H9 (cell line): ENCODE measurements at regions not wholly inside any gene's neighbourhood (a gene's known extent, or its start where the extent isn't known, plus 50 kb on each side); places are given as distances from the start of the nearest gene placed in this dataset.

Experiments
- DNase-seq: peaks from one replicate; pipeline ENCODE4 v3.0.0-alpha.2; 2017
- H2AFZ ChIP-seq: one replicate; pipeline ENCODE4 v1.6.1; 2013; ENCODE audit warnings: mild to moderate bottlenecking, low read length, control low read depth, moderate library complexity
- H2AK5ac ChIP-seq: 2 replicates; pipeline ENCODE4 v1.6.1; 2013; ENCODE audit warnings: low read length, control low read depth, mixed read lengths; ENCODE audit not compliant: insufficient read length
- H2BK120ac ChIP-seq: one replicate; pipeline ENCODE4 v1.6.1; 2013; ENCODE audit warnings: low read depth, mild to moderate bottlenecking, low read length, control low read depth, inconsistent platforms; ENCODE audit not compliant: poor library complexity, severe bottlenecking
- H2BK12ac ChIP-seq: 2 replicates; pipeline ENCODE4 v1.6.1; 2013; ENCODE audit warnings: low read length, control low read depth, mixed read lengths, low read depth; ENCODE audit not compliant: insufficient read length
- H2BK15ac ChIP-seq: 2 replicates; pipeline ENCODE4 v1.6.1; 2013; ENCODE audit warnings: low read depth, low read length, control low read depth
- H2BK20ac ChIP-seq: one replicate; pipeline ENCODE4 v1.6.1; 2013; ENCODE audit warnings: low read depth, mild to moderate bottlenecking, low read length, control low read depth, inconsistent platforms; ENCODE audit not compliant: poor library complexity, severe bottlenecking
- H2BK5ac ChIP-seq: 2 replicates; pipeline ENCODE4 v1.6.1; 2013; ENCODE audit warnings: low read length, control low read depth, mixed read lengths; ENCODE audit not compliant: insufficient read length
- H3K14ac ChIP-seq: 2 replicates; pipeline ENCODE4 v1.6.1; 2013; ENCODE audit warnings: low read length, control low read depth; ENCODE audit not compliant: insufficient read depth
- H3K18ac ChIP-seq: 2 replicates; pipeline ENCODE4 v1.6.1; 2013; ENCODE audit warnings: low read depth, mild to moderate bottlenecking, mixed read lengths, low read length, control low read depth; ENCODE audit not compliant: insufficient read length
- H3K23ac ChIP-seq: 2 replicates; pipeline ENCODE4 v1.6.1; 2013; ENCODE audit warnings: low read length, control low read depth, mixed read lengths, low read depth; ENCODE audit not compliant: insufficient read length
- H3K23me2 ChIP-seq: 2 replicates; pipeline ENCODE4 v1.6.1; 2013; ENCODE audit warnings: low read depth, mild to moderate bottlenecking, mixed read lengths, low read length, control low read depth; ENCODE audit not compliant: insufficient read length, poor library complexity, severe bottlenecking
- H3K27ac ChIP-seq: 2 replicates; pipeline ENCODE4 v1.5.1; 2013; ENCODE audit warnings: low read length, control low read depth, mixed read lengths, low read depth; ENCODE audit not compliant: insufficient read length
- H3K27me3 ChIP-seq: 2 replicates; pipeline ENCODE4 v1.6.1; 2013; ENCODE audit warnings: low read length, control low read depth, inconsistent platforms; ENCODE audit not compliant: insufficient read depth
- H3K4ac ChIP-seq: 2 replicates; pipeline ENCODE4 v1.6.1; 2013; ENCODE audit warnings: low read depth, mild to moderate bottlenecking, control low read depth, inconsistent platforms, low read length, moderate library complexity
- H3K4me1 ChIP-seq: 2 replicates; pipeline ENCODE4 v1.6.1; 2013; ENCODE audit warnings: low read length, control low read depth, inconsistent platforms; ENCODE audit not compliant: insufficient read depth
- H3K4me2 ChIP-seq: 2 replicates; pipeline ENCODE4 v1.6.1; 2013; ENCODE audit warnings: low read length, control low read depth, mixed read lengths; ENCODE audit not compliant: insufficient read length, insufficient read depth
- H3K56ac ChIP-seq: 2 replicates; pipeline ENCODE4 v1.6.1; 2013; ENCODE audit warnings: low read depth, mild to moderate bottlenecking, mixed read lengths, low read length, control low read depth; ENCODE audit not compliant: insufficient read length
- H3K79me1 ChIP-seq: 2 replicates; pipeline ENCODE4 v1.6.1; 2013; ENCODE audit warnings: low read depth, mild to moderate bottlenecking, moderate library complexity, low read length, control low read depth, inconsistent platforms; ENCODE audit not compliant: insufficient read depth, poor library complexity, severe bottlenecking
- H3K79me2 ChIP-seq: 2 replicates; pipeline ENCODE4 v1.6.1; 2013; ENCODE audit warnings: low read length, control low read depth, inconsistent platforms; ENCODE audit not compliant: insufficient read depth
- H3K9ac ChIP-seq: 2 replicates; pipeline ENCODE4 v1.6.1; 2013; ENCODE audit warnings: low read length, control low read depth, mixed read lengths; ENCODE audit not compliant: insufficient read length; ENCODE audit errors: extremely low read depth
- H3K9me3 ChIP-seq: one replicate; pipeline ENCODE4 v1.6.1; 2013; ENCODE audit warnings: low read depth, low read length, inconsistent platforms; ENCODE audit not compliant: control insufficient read depth
- H3T11ph ChIP-seq: one replicate; pipeline ENCODE4 v1.6.1; 2013; ENCODE audit warnings: mild to moderate bottlenecking, low read length, control low read depth, inconsistent platforms
- H4K20me1 ChIP-seq: one replicate; pipeline ENCODE4 v1.6.1; 2013; ENCODE audit not compliant: control insufficient read depth, insufficient read length, insufficient read depth
- H4K5ac ChIP-seq: 2 replicates; pipeline ENCODE4 v1.6.1; 2013; ENCODE audit warnings: low read depth, mild to moderate bottlenecking, mixed read lengths, low read length, control low read depth; ENCODE audit not compliant: insufficient read length
- H4K8ac ChIP-seq: replicated peaks from 2 replicates; pipeline ENCODE4 v1.6.1; 2013; ENCODE audit warnings: low read length, control low read depth, mixed read lengths, low read depth; ENCODE audit not compliant: insufficient read length
- H4K91ac ChIP-seq: 2 replicates; pipeline ENCODE4 v1.6.1; 2013; ENCODE audit warnings: low read depth, mild to moderate bottlenecking, moderate library complexity, mixed read lengths, low read length, control low read depth; ENCODE audit not compliant: insufficient read length
- H3K27ac Mint-ChIP-seq, 3 experiments: 2 replicates in 2 of 3; 3 replicates in 1 of 3; pipeline ENCODE4 v1.8.0; 2020 to 2021; ENCODE audit warnings: mixed read lengths in 3 of 3, mild to moderate bottlenecking in 1 of 3, moderate library complexity in 1 of 3
- H3K27me3 Mint-ChIP-seq: 2 replicates; pipeline ENCODE4 v1.8.0; 2021; ENCODE audit warnings: low read depth, mild to moderate bottlenecking, moderate library complexity, mixed read lengths
- H3K36me3 Mint-ChIP-seq, 3 experiments: 2 replicates in 2 of 3; 3 replicates in 1 of 3; pipeline ENCODE4 v1.8.0; 2020 to 2021; ENCODE audit warnings: low read depth in 3 of 3, mixed read lengths in 3 of 3; ENCODE audit not compliant: insufficient read depth in 1 of 3
- H3K4me1 Mint-ChIP-seq, 2 experiments: 2 replicates each; pipeline ENCODE4 v1.8.0; 2020; ENCODE audit warnings: mixed read lengths in 2 of 2
- H3K4me3 Mint-ChIP-seq, 2 experiments: 2 replicates in 1 of 2; 3 replicates in 1 of 2; pipeline ENCODE4 v1.8.0; 2020 to 2021; ENCODE audit warnings: mild to moderate bottlenecking in 2 of 2, mixed read lengths in 2 of 2, moderate library complexity in 1 of 2
- H3K9me3 Mint-ChIP-seq, 2 experiments: 2 replicates in 1 of 2; 3 replicates in 1 of 2; pipeline ENCODE4 v1.8.0; 2020; ENCODE audit warnings: mild to moderate bottlenecking in 2 of 2, mixed read lengths in 2 of 2, moderate library complexity in 1 of 2
- CTCF ChIP-seq: fragments of 200-600 bp; sonication (generic); conservative IDR thresholded peaks from 3 replicates; pipeline ENCODE4 v1.8.0; 2021; ENCODE audit warnings: antibody characterized with exemption, mild to moderate bottlenecking
- WGBS: extraction: QIAGEN DNeasy Blood & Tissue Kit; methylation state at CpG from one replicate; pipeline ENCODE4 v1.1.7; 2013; ENCODE audit warnings: missing lambda C conversion rate, low lambda C conversion rate, mixed read lengths; ENCODE audit not compliant: insufficient read length; ENCODE audit errors: extremely low coverage; 5-methylcytosine and 5-hydroxymethylcytosine counted together

- H3K23me2 ChIP-seq, result no peaks in the 10 kb centered on the region
- TF ChIP-seq CTCF, result no peak
Observed at GRCh38 chr20:43247361-43247760, 57.7 kb upstream of the PTPRT start.

More at GRCh38 chr20:43247361-43247760, 57.7 kb upstream of the PTPRT start:
- H3K4me1 ChIP-seq, result no peaks in the 10 kb centered on the region
- DNase-seq, result no peak
- H3K4me2 ChIP-seq, result no peak overlapping the region
- no peak overlapping the region for H3K14ac ChIP-seq
- no peaks in the 10 kb centered on the region for H3K27me3 ChIP-seq
- no peak overlapping the region for H2BK120ac ChIP-seq
- no peaks in the 10 kb centered on the region for H3K9me3 Mint-ChIP-seq
- H3T11ph ChIP-seq, result no peak overlapping the region
- H3K27me3 Mint-ChIP-seq, result peaks cover 32% of the 10 kb centered on the region
- H3K4me1 Mint-ChIP-seq, result peaks cover 6 to 8% of the 10 kb centered on the region in 2 experiments; a peak in 2 of 4 replicates
- no peak overlapping the region for H3K23ac ChIP-seq
- WGBS, result no CpG with 5 or more reads among the region's 3 CpGs
- H3K27ac Mint-ChIP-seq, result no peak overlapping the region; a peak in 1 of 7 replicates
- no peak overlapping the region for H2BK5ac ChIP-seq
- no peaks in the 10 kb centered on the region; a peak in 1 of 7 replicates for H3K36me3 Mint-ChIP-seq
- H3K9me3 ChIP-seq, result no peaks in the 10 kb centered on the region
- no peak overlapping the region for H3K4me3 Mint-ChIP-seq
- H2AFZ ChIP-seq, result no peak overlapping the region
- no peak overlapping the region for H2AK5ac ChIP-seq
- H2BK12ac ChIP-seq, result no peak overlapping the region
- no peak overlapping the region for H3K27ac ChIP-seq
- no peaks in the 10 kb centered on the region for H3K79me1 ChIP-seq
- H3K9ac ChIP-seq, result no peak overlapping the region
- no peak overlapping the region for H2BK20ac ChIP-seq
- H3K79me2 ChIP-seq, result no peaks in the 10 kb centered on the region
- H3K56ac ChIP-seq, result no peak overlapping the region
- H3K4ac ChIP-seq, result no peak overlapping the region
- H4K8ac ChIP-seq, result no peak overlapping the region
- no peak overlapping the region for H4K5ac ChIP-seq
- no peak overlapping the region for H4K91ac ChIP-seq
- no peak overlapping the region for H3K18ac ChIP-seq
- H2BK15ac ChIP-seq, result no peak overlapping the region
- H4K20me1 ChIP-seq, result no peaks in the 10 kb centered on the region
